Sigmoid colon (tissue), 4 donors: ENCODE measurements at regions not wholly inside any gene's neighbourhood (a gene's known extent, or its start where the extent isn't known, plus 50 kb on each side); places are given as distances from the start of the nearest gene placed in this dataset.

Experiments
- CTCF ChIP-seq, 4 experiments: fragments of 450-650 bp in 3 of 4; fragments of 200-600 bp in 1 of 4; IDR thresholded peaks; one replicate each; pipeline ENCODE4 v1.5.1; 2016 to 2019; ENCODE audit warnings: antibody characterized with exemption in 4 of 4, mild to moderate bottlenecking in 3 of 4, moderate library complexity in 2 of 4
- EP300 ChIP-seq, 4 donors: sonication (generic); formaldehyde crosslinking; IDR thresholded peaks; one replicate each; pipeline ENCODE4 v1.6.1; 2017; ENCODE audit warnings: antibody characterized with exemption in 4 of 4
- POLR2A ChIP-seq, 2 donors: fragments of 450-650 bp; IDR thresholded peaks; one replicate each; pipeline ENCODE4 v1.6.1; 2016; ENCODE audit warnings: antibody characterized with exemption in 2 of 2, mild to moderate bottlenecking in 2 of 2, moderate library complexity in 2 of 2

- TF ChIP-seq CTCF (IDR thresholded peaks at IDR 0.05) (no peak), EP300 (IDR thresholded peaks at IDR 0.05) (no peak), POLR2A (IDR thresholded peaks at IDR 0.05) (no peak)
These were observed 264.9 kb downstream of the NOVA1 start for GRCh38 chr14:26332966-26333365.
